GM19455 (cell line): ENCODE measurements at regions not wholly inside any gene's neighbourhood (a gene's known extent, or its start where the extent isn't known, plus 50 kb on each side); places are given as distances from the start of the nearest gene placed in this dataset.
"Not testable (repeated sequence)": the region's sequence is repeated elsewhere in the genome, so short reads cannot be mapped to it uniquely, and the experiment has no call there.

Source experiments
- ATAC-seq: cut with Tn5 transposase; IDR thresholded peaks from one replicate; pipeline ENCODE4 v1.9.1; 2021; ENCODE audit not compliant: unreplicated experiment

DNA sequence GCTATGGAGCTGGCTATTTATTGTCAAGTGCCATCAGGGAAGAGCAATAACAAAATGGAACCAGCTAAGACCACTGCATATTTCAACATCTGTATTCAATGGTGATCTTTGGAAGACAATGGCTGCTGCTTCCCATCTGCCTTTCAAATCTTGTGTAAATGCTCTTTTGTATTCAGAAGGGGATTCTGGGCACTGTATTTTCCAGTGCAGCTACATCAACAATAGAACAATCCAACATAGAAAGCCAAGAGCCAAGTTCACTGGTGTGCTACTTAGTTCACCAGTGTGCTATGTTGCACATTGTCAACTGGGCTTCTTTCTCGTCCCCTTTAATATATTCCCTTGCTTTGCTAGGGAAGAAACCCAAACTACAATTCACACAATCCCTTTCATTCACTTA lies 128.8 kb upstream of the OR4E1 start:
- no peak for ATAC-seq

DNA sequence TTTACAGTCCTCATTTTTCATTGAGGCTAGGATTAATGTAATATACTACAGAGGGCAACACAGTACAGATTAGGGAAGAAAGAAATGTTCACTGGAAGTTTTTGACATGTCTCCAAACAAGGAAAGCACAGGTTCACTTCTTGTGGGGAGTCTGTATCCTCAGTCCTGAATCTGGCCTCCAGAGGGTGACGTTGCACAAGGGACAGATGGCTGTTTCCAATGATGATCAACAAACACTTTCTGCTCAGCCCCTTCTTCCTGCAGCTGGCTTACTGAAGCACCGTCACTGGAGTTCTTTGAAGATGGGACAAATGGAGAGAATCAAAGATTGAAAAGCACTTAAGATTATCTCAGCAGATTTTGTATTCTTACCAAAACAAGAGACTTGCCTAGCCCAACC lies 123.3 kb upstream of the OR4E1 start:
- ATAC-seq = no peak

DNA sequence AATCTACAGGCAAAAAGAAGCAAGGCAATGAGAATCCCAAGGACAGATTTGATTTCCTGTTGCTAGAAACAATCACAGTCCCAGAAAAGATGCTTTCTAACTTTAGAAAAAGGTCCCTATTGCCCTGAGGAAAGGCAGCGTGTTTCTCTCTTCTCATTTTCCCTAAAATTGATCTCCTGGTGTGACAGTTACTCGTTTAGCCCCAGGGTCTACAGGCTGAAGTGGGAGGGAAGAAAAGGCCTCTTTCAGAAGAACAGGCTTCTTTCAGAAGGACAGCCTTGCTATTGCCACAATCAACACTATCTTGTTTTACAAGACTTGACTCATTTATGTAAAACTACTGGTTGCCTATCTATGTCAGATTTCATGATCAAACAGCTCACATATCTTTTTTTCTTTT lies 121.8 kb upstream of the OR4E1 start:
- ATAC-seq = no peak

DNA sequence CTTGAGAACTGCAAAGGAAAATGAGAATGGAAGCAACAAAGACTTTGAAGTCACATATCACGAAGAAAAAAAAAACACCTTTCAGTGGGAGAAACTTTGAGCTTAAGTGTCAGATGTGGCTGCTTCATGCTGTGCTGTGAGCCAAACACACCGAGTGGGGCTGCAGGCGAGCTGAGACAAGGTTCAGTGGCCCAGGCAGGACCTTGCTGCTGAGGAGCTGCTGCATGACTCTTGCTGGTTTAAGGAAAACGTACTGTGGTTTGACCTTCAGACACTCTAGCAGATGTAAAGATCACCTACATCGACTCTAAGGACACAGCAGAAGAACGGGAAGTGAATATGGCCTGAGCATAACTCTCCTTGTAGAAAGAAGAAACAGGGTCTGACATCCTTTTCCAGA lies 118.1 kb upstream of the OR4E1 start:
- ATAC-seq = no peak

DNA sequence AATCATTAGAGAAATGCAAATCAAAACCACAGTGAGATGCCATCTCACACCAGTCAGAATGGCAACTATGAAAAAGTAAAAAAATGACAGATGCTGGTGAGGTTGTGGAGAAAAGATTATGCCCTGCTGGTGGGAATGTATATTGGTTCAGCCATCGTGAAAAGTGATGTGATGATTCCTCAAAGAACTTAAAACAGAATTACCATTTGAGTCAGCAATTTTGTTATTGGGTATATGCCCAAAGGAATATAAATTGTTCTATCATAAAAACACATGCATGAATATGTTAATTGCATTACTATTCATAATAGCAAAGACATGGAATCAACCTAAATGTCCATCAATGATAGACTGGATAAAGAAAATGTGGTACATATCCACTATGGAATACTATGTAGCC lies 115.1 kb upstream of the OR4E1 start:
- ATAC-seq = not testable (repeated sequence)

DNA sequence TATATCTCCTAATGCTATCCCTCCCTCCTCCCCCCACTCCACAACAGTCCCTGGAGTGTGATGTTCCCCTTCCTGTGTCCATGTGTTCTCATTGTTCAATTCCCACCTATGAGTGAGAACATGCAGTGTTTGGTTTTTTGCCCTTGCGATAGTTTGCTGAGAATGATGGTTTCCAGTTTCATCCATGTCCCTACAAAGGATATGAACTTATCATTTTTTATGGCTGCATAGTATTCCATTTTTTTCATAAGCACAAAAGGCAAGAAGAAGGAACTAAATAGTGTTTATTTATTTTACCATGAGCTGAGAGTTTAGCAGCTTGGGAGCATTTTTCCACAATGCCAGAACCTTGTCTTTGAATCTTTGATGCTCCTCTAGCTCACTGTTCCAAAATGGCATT lies 113.6 kb upstream of the OR4E1 start:
- ATAC-seq = not testable (repeated sequence)

DNA sequence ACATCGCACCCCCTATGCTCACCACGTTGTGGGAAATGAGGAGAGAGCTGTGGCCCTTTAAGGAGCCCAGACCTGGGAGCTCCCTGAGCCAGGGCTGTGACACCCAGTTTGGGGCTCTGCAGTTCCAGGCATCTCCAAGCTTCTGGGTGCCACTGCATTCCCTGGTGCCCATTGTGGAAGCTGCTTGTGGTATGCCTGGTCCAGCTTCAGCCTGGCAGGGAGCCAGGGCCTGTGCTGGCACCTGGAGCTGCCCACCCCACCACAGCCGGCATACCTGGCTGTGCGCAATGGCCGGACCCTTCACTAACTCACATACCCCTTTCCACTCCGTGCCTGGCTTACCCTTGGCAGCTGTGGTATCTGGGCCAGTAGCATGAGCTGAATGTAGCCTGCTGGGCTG lies 107.9 kb upstream of the OR4E1 start:
- no peak for ATAC-seq

DNA sequence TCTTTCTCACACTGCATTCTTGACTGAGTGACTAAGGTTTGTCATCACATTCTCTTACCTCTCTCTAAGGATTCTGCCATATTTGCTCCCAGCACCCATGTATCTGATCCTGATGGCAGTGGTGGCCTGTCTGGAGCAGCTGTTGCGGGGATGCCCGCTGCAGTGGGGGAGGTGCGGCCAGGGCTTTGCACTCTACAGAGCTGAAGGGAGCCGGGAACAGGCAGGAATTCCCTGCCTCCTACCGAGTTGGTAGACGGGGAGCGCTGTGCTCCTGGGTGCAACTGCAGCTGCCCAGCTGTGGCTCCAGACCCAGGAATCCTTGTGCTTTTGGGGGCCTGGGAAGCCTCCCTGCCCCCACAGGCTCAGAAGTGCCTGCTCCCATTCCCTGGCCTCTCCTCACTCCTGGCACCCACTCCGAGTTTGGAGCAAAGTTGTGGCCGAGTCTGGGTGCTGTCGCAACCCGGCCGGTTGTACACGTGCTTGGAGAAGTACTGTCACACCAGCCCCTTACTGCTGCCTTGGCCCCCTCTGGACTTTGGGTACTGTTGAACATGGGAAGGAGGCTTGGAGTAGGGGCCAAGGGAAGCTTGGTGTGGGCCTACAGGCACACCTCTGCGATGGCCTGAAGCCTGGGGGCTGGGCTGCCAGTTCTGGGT lies 106.9 kb upstream of the OR4E1 start:
- ATAC-seq = no peak

DNA sequence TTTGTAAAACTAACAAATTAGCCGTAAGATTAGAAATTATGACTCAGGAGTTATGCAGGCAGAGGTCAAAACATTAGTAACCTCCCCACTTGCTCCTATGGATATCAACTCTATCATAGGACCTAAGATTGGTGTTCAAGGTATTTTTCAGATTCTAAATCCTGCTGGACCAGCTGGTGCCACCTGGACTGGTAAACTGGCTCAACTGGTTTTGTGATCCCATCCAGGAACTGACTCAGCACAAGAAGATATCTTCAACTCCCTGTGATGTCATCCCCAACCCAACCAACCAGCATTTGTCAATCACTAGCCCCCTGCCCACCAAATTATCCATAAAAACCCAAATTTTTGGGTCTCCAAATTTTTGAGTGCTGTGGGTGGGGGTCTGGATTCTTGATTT lies 98.1 kb upstream of the OR4E1 start:
- ATAC-seq = no peak

DNA sequence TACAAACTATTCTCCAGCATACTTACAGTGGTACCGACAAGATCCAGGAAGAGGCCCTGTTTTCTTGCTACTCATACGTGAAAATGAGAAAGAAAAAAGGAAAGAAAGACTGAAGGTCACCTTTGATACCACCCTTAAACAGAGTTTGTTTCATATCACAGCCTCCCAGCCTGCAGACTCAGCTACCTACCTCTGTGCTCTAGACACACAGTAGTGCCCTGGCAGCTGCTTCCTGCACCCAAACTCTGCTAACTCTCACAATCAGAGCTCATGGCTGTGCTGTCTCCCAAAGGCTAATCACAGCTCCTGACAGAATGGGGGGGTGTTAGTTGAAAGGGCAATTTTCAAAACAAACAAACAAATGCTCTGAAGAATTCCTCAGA lies 95.2 kb upstream of the OR4E1 start:
- ATAC-seq = no peak

DNA sequence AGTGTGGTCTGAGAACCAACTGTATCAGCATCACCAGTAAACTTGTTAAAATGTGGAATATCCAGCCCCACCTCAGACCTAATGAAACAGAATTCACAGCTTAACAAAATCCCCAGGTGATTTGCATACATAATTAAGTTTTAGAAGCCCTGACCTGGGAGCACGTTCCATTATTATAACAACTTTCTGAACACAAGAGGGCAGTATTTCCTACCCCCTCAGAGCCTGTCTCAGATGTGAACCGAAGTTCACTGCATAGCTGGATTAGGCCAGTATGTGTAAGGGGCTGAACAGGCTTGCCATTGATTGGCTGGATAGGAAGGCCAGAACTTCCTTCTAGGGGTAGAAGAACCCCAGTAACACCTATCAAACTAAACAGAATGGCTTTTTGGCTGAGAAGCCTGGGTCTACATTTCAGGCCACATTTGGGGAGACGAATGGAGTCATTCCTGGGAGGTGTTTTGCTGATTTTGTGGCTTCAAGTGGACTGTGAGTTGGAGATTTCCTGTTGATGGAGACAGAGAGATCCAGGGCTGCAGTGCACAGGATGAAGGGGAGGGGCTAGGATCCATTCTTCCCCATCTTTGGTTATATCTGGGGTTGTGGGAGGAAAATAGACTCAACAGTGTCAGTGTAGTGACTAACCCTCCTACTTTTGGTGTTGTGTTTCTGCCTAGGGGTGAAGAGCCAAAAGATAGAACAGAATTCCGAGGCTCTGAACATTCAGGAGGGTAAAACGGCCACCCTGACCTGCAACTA lies 94.7 kb upstream of the OR4E1 start:
- no peak for ATAC-seq

DNA sequence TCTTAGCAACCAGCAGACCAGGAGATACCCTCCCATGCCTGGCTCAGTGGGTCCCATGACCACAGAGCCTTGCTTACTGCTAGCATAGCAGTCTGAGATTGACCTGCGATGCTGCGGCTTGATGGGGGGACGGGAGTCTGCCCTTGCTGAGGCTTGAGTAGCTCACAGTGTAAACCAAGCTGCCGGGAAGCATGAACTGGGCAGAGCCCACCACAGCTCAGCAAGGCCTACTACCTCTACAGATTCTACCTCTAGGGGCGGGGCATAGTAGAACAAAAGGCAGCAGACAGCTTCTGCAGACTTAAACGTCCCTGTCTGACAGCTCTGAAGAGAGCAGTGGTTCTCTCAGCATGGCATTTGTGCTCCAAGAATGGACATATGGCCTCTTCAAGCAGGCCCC lies 86.7 kb upstream of the OR4E1 start:
- not testable (repeated sequence) for ATAC-seq

DNA sequence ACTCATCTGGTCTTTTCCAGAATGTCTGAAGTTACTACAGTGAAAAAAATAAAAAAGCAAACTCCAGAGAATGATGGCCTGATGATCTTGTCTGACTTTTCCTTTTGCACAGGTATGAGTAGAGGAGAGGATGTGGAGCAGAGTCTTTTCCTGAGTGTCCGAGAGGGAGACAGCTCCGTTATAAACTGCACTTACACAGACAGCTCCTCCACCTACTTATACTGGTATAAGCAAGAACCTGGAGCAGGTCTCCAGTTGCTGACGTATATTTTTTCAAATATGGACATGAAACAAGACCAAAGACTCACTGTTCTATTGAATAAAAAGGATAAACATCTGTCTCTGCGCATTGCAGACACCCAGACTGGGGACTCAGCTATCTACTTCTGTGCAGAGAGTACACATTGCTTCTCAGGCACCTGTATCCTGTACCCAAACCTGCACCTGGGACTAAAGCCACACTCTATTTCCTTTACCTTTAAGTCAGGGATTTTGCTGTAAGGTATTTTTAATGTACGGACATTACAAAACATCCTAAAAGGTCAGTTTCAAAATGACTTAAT lies 75.8 kb upstream of the OR4E1 start:
- ATAC-seq = no peak

DNA sequence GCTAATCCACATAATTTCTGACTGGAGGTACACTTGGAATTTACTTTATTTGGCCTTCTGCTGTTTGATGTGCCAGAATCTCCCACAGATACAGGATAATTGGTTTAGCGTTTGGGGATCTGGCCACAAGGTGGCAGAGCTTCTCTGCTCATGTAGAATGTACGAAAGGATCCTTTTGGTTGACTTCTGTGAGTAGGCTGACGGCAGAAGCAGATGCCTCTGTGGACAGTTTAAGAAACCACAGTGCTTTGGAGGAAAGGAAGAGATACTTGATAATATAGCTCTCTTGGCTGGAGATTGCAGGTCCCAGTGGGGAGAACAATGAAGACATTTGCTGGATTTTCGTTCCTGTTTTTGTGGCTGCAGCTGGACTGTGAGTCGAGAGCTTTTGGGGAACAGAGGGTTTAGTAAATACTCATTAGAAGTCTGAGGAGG lies 75.3 kb upstream of the OR4E1 start:
- no peak for ATAC-seq

DNA sequence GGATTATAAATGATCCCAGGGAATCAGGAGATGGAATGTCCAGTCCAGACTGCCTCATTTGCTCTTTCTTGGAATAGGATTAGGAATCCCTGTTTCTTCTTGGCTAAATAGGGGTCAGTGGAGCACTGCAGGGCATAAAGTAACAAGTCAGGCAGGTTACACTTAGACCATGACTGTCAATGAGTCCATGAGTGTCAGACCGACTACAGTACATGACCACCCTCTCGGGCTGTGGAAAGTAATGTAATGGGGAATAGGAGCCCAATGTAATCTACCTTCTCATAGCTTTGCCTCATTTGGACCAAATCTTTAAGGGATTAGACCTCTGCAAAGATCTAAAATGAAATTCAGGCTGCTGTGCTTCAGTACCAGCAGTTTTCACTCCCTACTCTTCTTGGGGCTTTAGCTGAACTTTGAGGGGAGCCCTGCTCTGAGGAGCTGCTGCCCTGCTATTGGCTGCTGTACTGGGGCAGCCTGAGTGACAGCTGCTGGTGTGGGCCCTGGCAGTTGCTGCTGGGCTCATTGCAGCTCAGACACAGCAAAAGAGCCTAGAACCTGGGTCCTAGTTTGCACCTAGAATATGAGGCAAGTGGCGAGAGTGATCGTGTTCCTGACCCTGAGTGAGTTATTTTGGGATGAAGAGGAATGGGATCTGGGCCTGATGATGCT lies 62.2 kb upstream of the OR4E1 start:
- no peak for ATAC-seq

DNA sequence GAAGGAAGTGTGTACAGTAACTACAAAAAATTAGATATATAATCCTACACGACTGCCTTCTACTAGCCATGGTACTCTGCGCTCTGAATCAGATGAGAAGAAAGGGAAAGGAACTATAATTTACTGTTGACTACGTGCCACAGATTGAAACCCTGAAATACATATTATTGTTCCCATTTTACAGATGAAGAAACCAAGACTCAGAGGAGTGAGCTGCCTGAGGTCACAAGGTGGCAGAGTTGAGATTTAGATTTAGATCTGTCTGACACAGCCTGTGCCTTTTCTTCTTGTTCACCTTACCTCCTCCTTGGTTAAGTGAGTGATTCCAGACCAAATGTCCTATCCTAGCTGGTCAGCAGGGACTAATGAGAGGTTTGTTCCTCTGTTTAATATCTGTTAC lies 61.6 kb upstream of the OR4E1 start:
- no peak for ATAC-seq

DNA sequence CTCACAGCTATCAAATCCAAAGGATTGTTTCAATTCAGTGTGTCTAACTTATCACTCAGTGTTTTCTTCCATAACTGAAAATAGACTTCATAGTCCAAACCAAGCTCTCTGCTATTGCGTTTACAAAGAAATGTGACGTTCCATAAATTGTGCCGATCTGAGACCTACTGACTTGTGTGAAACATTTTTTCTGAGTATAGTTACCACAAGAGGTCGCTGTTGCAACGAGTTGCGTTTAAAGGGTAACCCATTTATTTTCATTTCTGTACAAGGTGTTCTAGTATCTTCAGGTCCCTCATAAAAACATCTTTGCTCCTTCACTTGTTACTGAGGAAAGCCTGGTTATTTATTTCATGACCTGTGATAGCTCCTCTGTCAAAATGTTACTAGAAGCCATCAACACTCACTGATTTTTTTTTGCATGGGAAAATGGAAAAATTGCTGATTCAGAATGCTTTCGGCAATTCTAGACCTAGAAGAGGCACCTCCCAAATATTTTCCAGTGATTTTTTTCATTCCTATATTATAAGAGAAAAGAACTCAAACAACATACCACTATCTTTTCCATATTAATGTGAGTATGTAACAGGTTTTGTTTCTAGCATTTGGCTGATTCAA lies 60.9 kb upstream of the OR4E1 start:
- no peak for ATAC-seq

DNA sequence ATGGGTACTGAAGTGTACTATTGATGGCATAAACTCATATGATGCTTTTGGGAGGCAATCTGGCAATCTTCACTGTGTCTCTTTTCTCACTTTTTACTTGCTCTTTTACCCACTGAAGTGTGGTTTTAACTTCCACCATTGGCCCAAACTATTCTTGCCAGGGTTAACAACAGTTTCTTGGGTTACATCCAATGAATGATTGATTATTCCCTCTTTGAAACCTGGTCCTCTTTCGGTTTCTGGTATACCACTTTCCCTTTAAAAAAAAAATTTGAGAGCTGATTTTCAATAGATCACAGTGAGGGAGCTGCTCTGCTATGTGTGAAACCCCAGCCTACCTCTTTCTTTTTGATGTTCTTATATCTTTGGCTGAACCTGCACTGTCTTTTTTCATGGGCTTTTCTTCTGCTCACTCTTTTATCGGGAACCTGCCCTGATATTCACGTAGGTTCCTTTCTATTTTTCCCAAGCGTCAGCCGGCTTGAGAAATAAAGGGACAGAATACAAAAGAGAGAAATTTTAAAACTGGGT lies 56.1 kb upstream of the OR4E1 start:
- no peak for ATAC-seq

DNA sequence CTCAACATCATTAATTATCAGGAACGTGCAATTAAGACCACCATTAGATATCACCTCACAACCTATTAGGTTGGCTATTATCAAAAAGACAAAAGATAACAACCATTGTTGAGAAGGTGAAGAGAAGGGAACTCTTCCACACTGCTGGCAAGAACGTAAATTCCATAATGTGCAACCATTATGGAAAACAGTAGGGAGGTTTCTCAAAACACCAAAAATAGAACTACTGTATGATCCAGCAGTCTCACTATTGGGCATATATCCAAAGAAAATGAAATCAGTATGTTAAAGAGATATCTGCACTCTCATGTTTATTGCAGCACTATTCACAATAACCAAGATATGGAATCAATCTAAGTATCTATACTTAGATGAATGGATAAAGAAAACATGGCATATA lies 51.6 kb upstream of the OR4E1 start:
- no peak for ATAC-seq

DNA sequence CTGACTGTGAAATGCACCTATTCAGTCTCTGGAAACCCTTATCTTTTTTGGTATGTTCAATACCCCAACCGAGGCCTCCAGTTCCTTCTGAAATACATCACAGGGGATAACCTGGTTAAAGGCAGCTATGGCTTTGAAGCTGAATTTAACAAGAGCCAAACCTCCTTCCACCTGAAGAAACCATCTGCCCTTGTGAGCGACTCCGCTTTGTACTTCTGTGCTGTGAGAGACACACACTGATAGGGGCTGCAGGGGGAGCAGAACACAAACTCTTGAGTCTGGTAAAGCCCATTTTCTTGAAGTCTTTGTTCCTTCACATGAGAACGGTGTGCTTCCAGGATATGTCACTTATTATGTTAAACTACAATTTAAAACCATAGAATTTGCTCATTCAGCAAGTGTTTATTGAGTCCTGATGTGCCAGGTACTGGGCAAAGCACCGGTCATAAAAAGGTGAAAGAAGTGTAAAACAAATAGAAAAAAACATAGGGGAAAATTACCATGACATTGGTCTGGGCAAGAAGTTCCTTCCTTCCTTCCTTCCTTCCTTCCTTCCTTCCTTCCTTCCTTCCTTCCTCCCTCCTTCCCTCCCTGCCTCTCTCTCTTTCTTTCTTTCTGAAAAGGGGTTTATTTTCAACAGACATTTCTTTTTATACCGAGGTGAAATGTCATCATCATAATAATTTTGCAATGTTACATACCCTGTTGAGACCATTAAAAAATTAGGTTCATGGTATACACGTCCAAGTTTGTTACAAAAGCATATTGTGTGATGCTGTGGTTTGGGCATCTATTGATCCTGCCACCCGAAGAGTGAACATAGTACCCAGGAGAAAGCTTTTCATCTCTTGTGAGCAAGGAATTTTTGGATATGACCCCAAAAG lies 50.7 kb upstream of the OR4E1 start:
- ATAC-seq = no peak
